OCI-LY7 (cell line): ENCODE measurements at regions not wholly inside any gene's neighbourhood (a gene's known extent, or its start where the extent isn't known, plus 50 kb on each side); places are given as distances from the start of the nearest gene placed in this dataset.

Source experiments
- CTCF ChIP-seq: fragments of 200-600 bp; sonication (generic); conservative IDR thresholded peaks from 2 replicates; pipeline ENCODE4 v1.5.1; 2014; ENCODE audit warnings: mild to moderate bottlenecking, antibody characterized with exemption, low read length, moderate library complexity, mixed read lengths
- EZH2phosphoT487 ChIP-seq: fragments of 200-600 bp; sonication (generic); IDR thresholded peaks from 2 replicates; pipeline ENCODE4 v1.6.1; 2018; ENCODE audit warnings: low read depth, borderline replicate concordance, mild to moderate bottlenecking, mixed run types, antibody characterized with exemption, low read length, moderate library complexity, mixed read lengths

GRCh38 chr5:35538198-35538931, 79.3 kb upstream of the SPEF2 start:
- TF ChIP-seq CTCF = no peak
- no peak for TF ChIP-seq EZH2phosphoT487
